Loucy (cell line): ENCODE measurements at regions not wholly inside any gene's neighbourhood (a gene's known extent, or its start where the extent isn't known, plus 50 kb on each side); places are given as distances from the start of the nearest gene placed in this dataset.

Experiments used
- H2AFZ ChIP-seq: fragments of 200-600 bp; sonication (generic); 2 replicates; pipeline ENCODE4 v1.6.0; 2016; ENCODE audit warnings: antibody characterized with exemption, mild to moderate bottlenecking, low read length, moderate library complexity
- H3F3A ChIP-seq: fragments of 200-600 bp; 2 replicates; pipeline ENCODE4 v1.6.0; 2016; ENCODE audit warnings: antibody characterized with exemption, low read depth, mild to moderate bottlenecking
- H3K27me3 ChIP-seq: fragments of 200-600 bp; sonication (generic); 2 replicates; pipeline ENCODE4 v1.6.1; 2014; ENCODE audit warnings: low read length, mild to moderate bottlenecking; ENCODE audit not compliant: insufficient read depth, poor library complexity, severe bottlenecking
- H3K36me3 ChIP-seq: fragments of 200-600 bp; sonication (generic); 2 replicates; pipeline ENCODE4 v1.6.1; 2016; ENCODE audit warnings: low read length; ENCODE audit not compliant: insufficient read depth
- H3K4me1 ChIP-seq: fragments of 200-600 bp; sonication (generic); 2 replicates; pipeline ENCODE4 v1.5.1; 2014; ENCODE audit warnings: low read length, mild to moderate bottlenecking; ENCODE audit not compliant: insufficient read depth, poor library complexity, severe bottlenecking
- H3K4me2 ChIP-seq: fragments of 200-600 bp; sonication (generic); 2 replicates; pipeline ENCODE4 v1.6.0; 2014; ENCODE audit warnings: antibody characterized with exemption, low read length, low read depth, mild to moderate bottlenecking; ENCODE audit not compliant: poor library complexity, severe bottlenecking
- H3K4me3 ChIP-seq: fragments of 200-600 bp; sonication (generic); 2 replicates; pipeline ENCODE4 v1.5.1; 2014; ENCODE audit warnings: low read length, mild to moderate bottlenecking, mixed read lengths; ENCODE audit not compliant: poor library complexity, severe bottlenecking
- H3K79me2 ChIP-seq: fragments of 200-600 bp; sonication (generic); 2 replicates; pipeline ENCODE4 v1.6.1; 2014; ENCODE audit warnings: low read length; ENCODE audit not compliant: insufficient read depth
- H3K9ac ChIP-seq: fragments of 200-600 bp; sonication (generic); 2 replicates; pipeline ENCODE4 v1.6.0; 2014; ENCODE audit warnings: mild to moderate bottlenecking, low read depth, low read length, moderate library complexity; ENCODE audit not compliant: poor library complexity, severe bottlenecking
- H3K9me2 ChIP-seq: fragments of 200-600 bp; sonication (generic); replicated peaks from 2 replicates; pipeline ENCODE4 v1.6.1; 2016; ENCODE audit warnings: low read depth, low read length, mixed read lengths
- H3K9me3 ChIP-seq: fragments of 200-600 bp; sonication (generic); 2 replicates; pipeline ENCODE4 v1.6.1; 2014; ENCODE audit warnings: mild to moderate bottlenecking, antibody characterized with exemption, low read length, low read depth; ENCODE audit not compliant: insufficient read depth
- H4K20me1 ChIP-seq: fragments of 200-600 bp; sonication (generic); 2 replicates; pipeline ENCODE4 v1.6.0; 2014; ENCODE audit warnings: antibody characterized with exemption, low read length, mild to moderate bottlenecking; ENCODE audit not compliant: insufficient read depth, poor library complexity, severe bottlenecking
- CTCF ChIP-seq: fragments of 200-600 bp; sonication (generic); conservative IDR thresholded peaks from 2 replicates; pipeline ENCODE4 v1.5.1; 2014; ENCODE audit warnings: mild to moderate bottlenecking, antibody characterized with exemption, low read length
- EZH2phosphoT487 ChIP-seq: fragments of 200-600 bp; IDR thresholded peaks from 2 replicates; pipeline ENCODE4 v1.6.1; 2018; ENCODE audit warnings: antibody characterized with exemption, mild to moderate bottlenecking, moderate library complexity, borderline replicate concordance

GRCh38 chr2:240298117-240298790, 137.2 kb upstream of the GPC1 start:
- H3K27me3 ChIP-seq, result no peaks in the 10 kb centered on the region
- no peaks in the 10 kb centered on the region for H3K36me3 ChIP-seq
- no peaks in the 10 kb centered on the region for H4K20me1 ChIP-seq
- H3K4me1 ChIP-seq, result no peaks in the 10 kb centered on the region
- H3K9me3 ChIP-seq, result peaks cover 2% of the 10 kb centered on the region; the same call in 1 of the 2 replicates
- H3K79me2 ChIP-seq, result no peaks in the 10 kb centered on the region
- H3K9ac ChIP-seq, result no peak overlapping the region
- no peak for TF ChIP-seq EZH2phosphoT487
- no peak for TF ChIP-seq CTCF
- no peak overlapping the region for H3K4me3 ChIP-seq
- no peak overlapping the region for H3K4me2 ChIP-seq
- no peak overlapping the region for H2AFZ ChIP-seq
- no peaks in the 10 kb centered on the region for H3F3A ChIP-seq
- no peaks in the 10 kb centered on the region for H3K9me2 ChIP-seq

- H3K9me2 ChIP-seq, result no peaks in the 10 kb centered on the region
- H3K36me3 ChIP-seq, result no peaks in the 10 kb centered on the region
- H2AFZ ChIP-seq, result no peak overlapping the region
- no peak overlapping the region for H3K4me2 ChIP-seq
- no peaks in the 10 kb centered on the region for H3K4me1 ChIP-seq
- no peaks in the 10 kb centered on the region for H4K20me1 ChIP-seq
- H3F3A ChIP-seq, result no peaks in the 10 kb centered on the region
- no peak overlapping the region for H3K4me3 ChIP-seq
- no peaks in the 10 kb centered on the region for H3K27me3 ChIP-seq
- H3K9me3 ChIP-seq, result peaks cover 2% of the 10 kb centered on the region; the same call in 1 of the 2 replicates
- no peak overlapping the region for H3K9ac ChIP-seq
- H3K79me2 ChIP-seq, result no peaks in the 10 kb centered on the region
- TF ChIP-seq CTCF (no peak; the same call in 1 of the 2 replicates), EZH2phosphoT487 (no peak)
Measured at GRCh38 chr2:240298803-240299709, 136.4 kb upstream of the GPC1 start.

GRCh38 chr2:240299710-240300068, 135.8 kb upstream of the GPC1 start:
- Histone ChIP-seq H3K27me3 (no peaks in the 10 kb centered on the region), H3K4me2 (no peak overlapping the region), H2AFZ (no peak overlapping the region), H3K36me3 (no peaks in the 10 kb centered on the region), H3K9ac (no peak overlapping the region), H3F3A (no peaks in the 10 kb centered on the region), H3K9me3 (peaks cover 2% of the 10 kb centered on the region; the same call in 1 of the 2 replicates), H3K4me1 (no peaks in the 10 kb centered on the region), H3K9me2 (no peaks in the 10 kb centered on the region), H4K20me1 (no peaks in the 10 kb centered on the region), H3K4me3 (no peak overlapping the region), H3K79me2 (no peaks in the 10 kb centered on the region)
- no peak for TF ChIP-seq CTCF
- no peak for TF ChIP-seq EZH2phosphoT487
